Left lung (tissue), 4 donors: ENCODE measurements at regions not wholly inside any gene's neighbourhood (a gene's known extent, or its start where the extent isn't known, plus 50 kb on each side); places are given as distances from the start of the nearest gene placed in this dataset.

ENCODE experiments used
- ATAC-seq: fragments of 200-7000 bp; cut with Tn5 transposase; one replicate; pipeline ENCODE4 v1.9.1; 2020; ENCODE audit warnings: moderate library complexity
- DNase-seq, 4 donors: peaks; one replicate each; pipeline ENCODE4 v3.0.0-alpha.2; 2013 to 2020
- H3K27ac ChIP-seq, 2 donors: fragments of 200-600 bp; sonication (generic) in 1 of 2; one replicate each; pipeline versions ENCODE4 v1.5.0 to v1.8.0; 2020 to 2021
- H3K27me3 ChIP-seq, 2 donors: fragments of 200-600 bp; sonication (generic) in 1 of 2; one replicate each; pipeline versions ENCODE4 v1.5.0 to v1.8.0; 2020 to 2021
- H3K36me3 ChIP-seq, 2 donors: fragments of 200-600 bp; sonication (generic) in 1 of 2; one replicate each; pipeline versions ENCODE4 v1.5.0 to v1.8.0; 2020 to 2021
- H3K4me1 ChIP-seq, 2 donors: fragments of 200-600 bp; one replicate each; pipeline ENCODE4 v1.8.0; 2021
- H3K4me3 ChIP-seq, 2 donors: fragments of 200-600 bp; sonication (generic) in 1 of 2; one replicate each; pipeline versions ENCODE4 v1.5.0 to v1.8.0; 2020 to 2021; ENCODE audit warnings: mild to moderate bottlenecking in 1 of 2
- H3K9me3 ChIP-seq, 2 donors: fragments of 200-600 bp; sonication (generic) in 1 of 2; one replicate each; pipeline versions ENCODE4 v1.5.0 to v1.8.0; 2020 to 2021
- CTCF ChIP-seq, 2 donors: fragments of 200-600 bp; sonication (generic) in 1 of 2; IDR thresholded peaks; one replicate each; pipeline versions ENCODE4 v1.5.0 to v1.8.0; 2021; ENCODE audit warnings: antibody characterized with exemption in 2 of 2
- intact Hi-C, 2 donors: fragments of 100-400 bp; cut with DNase I; formaldehyde crosslinking; loops; one replicate each; pipeline versions ENCODE4 v1.11.2 to v1.14.2; 2022
- donor health status: DM: no; HTN: yes; CAD: no.
- donor health status: DM: no; HTN: no; CAD: no.

- ATAC-seq, result no peak
- Histone ChIP-seq H3K36me3 (no peaks in the 10 kb centered on the region), H3K9me3 (no peaks in the 10 kb centered on the region), H3K4me1 (no peaks in the 10 kb centered on the region), H3K4me3 (no peak overlapping the region), H3K27me3 (no peaks in the 10 kb centered on the region), H3K27ac (no peak overlapping the region)
- TF ChIP-seq CTCF (IDR thresholded peaks at IDR 0.05), result no peak
- intact Hi-C loops, result no loop called here
- DNase-seq, result no peak
Observed at GRCh38 chr5:7246287-7246686, 149.7 kb upstream of the ADCY2 start.

GRCh38 chr5:7250004-7250403 lies 145.9 kb upstream of the ADCY2 start:
- no peaks in the 10 kb centered on the region for H3K27me3 ChIP-seq
- no peak for DNase-seq
- no peaks in the 10 kb centered on the region for H3K36me3 ChIP-seq
- ATAC-seq, result no peak
- H3K4me3 ChIP-seq, result no peak overlapping the region
- TF ChIP-seq CTCF (IDR thresholded peaks at IDR 0.05), result no peak
- no peak overlapping the region for H3K27ac ChIP-seq
- no peaks in the 10 kb centered on the region for H3K9me3 ChIP-seq
- intact Hi-C loops, result no loop called here
- H3K4me1 ChIP-seq, result no peaks in the 10 kb centered on the region

GRCh38 chr5:7250611-7251010 lies 145.3 kb upstream of the ADCY2 start:
- no peaks in the 10 kb centered on the region for H3K9me3 ChIP-seq
- ATAC-seq, result peak; percentile 22
- H3K4me1 ChIP-seq, result no peaks in the 10 kb centered on the region
- no peak overlapping the region for H3K4me3 ChIP-seq
- H3K27me3 ChIP-seq, result no peaks in the 10 kb centered on the region
- intact Hi-C loops, result no loop called here
- no peak for DNase-seq
- no peak for TF ChIP-seq CTCF (IDR thresholded peaks at IDR 0.05)
- peak overlapping the region in 1 of 2 donors; percentile 62 for H3K27ac ChIP-seq
- H3K36me3 ChIP-seq, result no peaks in the 10 kb centered on the region

- Histone ChIP-seq H3K27ac (peak overlapping the region in 1 of 2 donors; percentile 62), H3K9me3 (no peaks in the 10 kb centered on the region), H3K4me3 (no peak overlapping the region), H3K4me1 (no peaks in the 10 kb centered on the region), H3K36me3 (no peaks in the 10 kb centered on the region), H3K27me3 (no peaks in the 10 kb centered on the region)
- no peak for TF ChIP-seq CTCF (IDR thresholded peaks at IDR 0.05)
- ATAC-seq (peak; percentile 24), DNase-seq (no peak)
- intact Hi-C loops, result no loop called here
Observed at GRCh38 chr5:7251132-7251531, 144.8 kb upstream of the ADCY2 start.

- Histone ChIP-seq H3K27ac (no peak overlapping the region), H3K36me3 (no peaks in the 10 kb centered on the region), H3K4me3 (no peak overlapping the region), H3K4me1 (no peaks in the 10 kb centered on the region), H3K27me3 (no peaks in the 10 kb centered on the region), H3K9me3 (peaks cover 0 to 7% of the 10 kb centered on the region in 2 donors)
- intact Hi-C loops, result no loop called here
- peak; percentile 27 to 41 for TF ChIP-seq CTCF (IDR thresholded peaks at IDR 0.05)
- DNase-seq, result peak in 1 of 4 donors; percentile 33
- peak; percentile 80 for ATAC-seq
Observed at GRCh38 chr5:7261049-7261448, 134.9 kb upstream of the ADCY2 start.
